ENCODE measurements at regions not wholly inside any gene's neighbourhood (a gene's known extent, or its start where the extent isn't known, plus 50 kb on each side); places are given as distances from the start of the nearest gene placed in this dataset.

DNA sequence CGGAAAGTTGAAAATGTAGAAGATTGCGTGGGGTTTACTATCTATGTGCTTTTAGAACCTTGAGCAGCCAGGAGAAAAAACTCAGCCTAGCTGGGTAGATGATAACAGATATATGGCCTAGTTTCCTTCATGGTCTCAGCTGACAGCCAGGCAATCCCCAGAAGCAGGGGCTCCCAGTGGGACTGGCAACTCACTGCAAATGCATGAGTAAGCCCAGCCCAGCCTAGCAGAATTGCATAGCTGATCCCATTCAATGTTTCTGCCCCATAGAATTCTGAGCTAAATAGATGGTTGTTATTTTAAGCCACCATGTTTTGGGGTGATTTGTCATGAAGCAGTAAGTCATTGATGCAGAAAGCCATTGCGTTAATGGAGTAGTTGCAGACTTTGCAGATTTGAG, 108.5 kb downstream of the ERCC5 start:
- DNase-seq (no peak), ATAC-seq (no peak)
- Mint-ChIP-seq H3K4me1 (peaks cover 0 to 3% (median 0%) of the 10 kb centered on the region in 7 donors), H3K9me3 (peaks cover 0 to 3% (median 0%) of the 10 kb centered on the region in 11 donors), H3K27me3 (peaks cover 2 to 26% (median 10%) of the 10 kb centered on the region in 5 donors), H3K4me3 (no peak overlapping the region), H3K36me3 (no peaks in the 10 kb centered on the region), H3K27ac (no peak overlapping the region)
- Histone ChIP-seq H3K4me1 (ENCODE audit: control insufficient read depth in 2 of 2, insufficient read depth in 2 of 2, low read length in 2 of 2) (no peaks in the 10 kb centered on the region), H3K27ac (ENCODE audit: low read depth, low read length) (no peak overlapping the region), H3K36me3 (ENCODE audit: control insufficient read depth in 2 of 3, insufficient read depth in 3 of 3, low read length in 3 of 3) (no peaks in the 10 kb centered on the region), H3K9me3 (ENCODE audit: control insufficient read depth in 2 of 3, low read length in 3 of 3) (no peaks in the 10 kb centered on the region), H3K27me3 (ENCODE audit: control insufficient read depth in 2 of 2, insufficient read depth in 2 of 2, low read length in 2 of 2) (no peaks in the 10 kb centered on the region), H3K4me3 (ENCODE audit: low read length) (no peak overlapping the region)
- ChIA-PET CTCF (no interaction called here), POLR2A (no interaction called here)
- intact Hi-C loops (cut with micrococcal nuclease), result no loop called here

DNA sequence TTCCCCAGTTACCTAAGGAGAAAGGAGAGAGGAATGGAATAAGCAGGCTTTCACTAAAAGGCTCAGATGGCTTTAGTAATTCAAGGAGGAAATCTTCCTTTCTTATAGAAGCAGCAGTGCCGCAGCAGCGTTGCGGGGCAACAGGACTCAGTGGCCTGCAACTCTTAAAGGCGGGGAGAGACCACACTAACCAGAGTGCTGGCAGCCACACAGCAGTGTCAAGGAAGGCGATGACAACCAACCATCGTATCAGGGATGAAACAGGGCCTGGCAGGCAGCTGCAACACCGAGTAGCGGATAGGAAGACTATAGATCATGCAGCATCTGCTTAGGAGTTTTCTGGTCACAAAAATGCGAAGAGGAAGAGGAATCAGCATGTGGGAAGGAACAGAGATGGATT, 106.0 kb downstream of the ERCC5 start:
- Mint-ChIP-seq H3K36me3 (no peaks in the 10 kb centered on the region), H3K4me3 (no peak overlapping the region), H3K27me3 (peaks cover 2 to 29% (median 16%) of the 10 kb centered on the region in 5 donors), H3K4me1 (peaks cover 0 to 3% (median 0%) of the 10 kb centered on the region in 7 donors), H3K27ac (no peak overlapping the region), H3K9me3 (peaks cover 0 to 3% (median 0%) of the 10 kb centered on the region in 11 donors)
- intact Hi-C loops (cut with micrococcal nuclease), result no loop called here
- Histone ChIP-seq H3K9me3 (ENCODE audit: control insufficient read depth in 2 of 3, low read length in 3 of 3) (no peaks in the 10 kb centered on the region), H3K4me3 (ENCODE audit: low read length) (no peak overlapping the region), H3K27me3 (ENCODE audit: control insufficient read depth in 2 of 2, insufficient read depth in 2 of 2, low read length in 2 of 2) (no peaks in the 10 kb centered on the region), H3K4me1 (ENCODE audit: control insufficient read depth in 2 of 2, insufficient read depth in 2 of 2, low read length in 2 of 2) (no peaks in the 10 kb centered on the region), H3K36me3 (ENCODE audit: control insufficient read depth in 2 of 3, insufficient read depth in 3 of 3, low read length in 3 of 3) (no peaks in the 10 kb centered on the region), H3K27ac (ENCODE audit: low read depth, low read length) (no peak overlapping the region)
- DNase-seq (no peak), ATAC-seq (no peak)
- POLR2A ChIA-PET, result no interaction called here
- CTCF ChIA-PET, result no interaction called here

DNA sequence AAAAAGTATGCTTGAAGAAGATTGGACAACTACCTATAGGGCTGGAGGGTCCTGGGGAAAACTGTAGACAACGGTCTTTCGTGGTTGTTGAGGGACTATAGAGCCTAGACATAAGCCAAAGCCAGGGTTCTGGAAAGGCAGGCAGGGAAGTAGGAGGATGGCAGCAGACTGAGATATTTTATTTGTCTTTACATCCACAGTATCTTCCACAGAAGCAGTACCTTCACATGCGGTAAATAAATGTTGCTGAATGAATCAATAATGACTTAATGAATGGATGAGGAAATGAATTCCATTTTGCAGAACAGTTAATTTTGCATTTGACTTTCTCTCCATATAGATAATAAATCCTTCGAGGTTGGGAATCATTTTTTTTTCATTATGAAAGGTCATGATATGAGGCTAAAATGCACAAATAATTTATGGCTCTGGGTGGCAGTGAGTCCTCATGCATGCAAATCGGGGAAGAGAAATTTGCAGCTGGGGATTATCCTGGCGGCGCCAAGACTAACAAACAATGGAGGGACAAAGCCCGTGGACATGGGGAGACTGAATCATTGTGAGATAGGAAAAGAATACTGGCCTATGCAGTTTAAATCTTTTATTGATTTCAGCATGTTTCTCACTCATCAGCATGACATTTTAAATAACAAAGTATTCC, 102.0 kb downstream of the ERCC5 start:
- Histone ChIP-seq H3K27me3 (ENCODE audit: control insufficient read depth in 2 of 2, insufficient read depth in 2 of 2, low read length in 2 of 2) (no peaks in the 10 kb centered on the region), H3K36me3 (ENCODE audit: control insufficient read depth in 2 of 3, insufficient read depth in 3 of 3, low read length in 3 of 3) (no peaks in the 10 kb centered on the region), H3K4me1 (ENCODE audit: control insufficient read depth in 2 of 2, insufficient read depth in 2 of 2, low read length in 2 of 2) (no peaks in the 10 kb centered on the region), H3K4me3 (ENCODE audit: low read length) (no peak overlapping the region), H3K9me3 (ENCODE audit: control insufficient read depth in 2 of 3, low read length in 3 of 3) (no peaks in the 10 kb centered on the region), H3K27ac (ENCODE audit: low read depth, low read length) (no peak overlapping the region)
- Mint-ChIP-seq H3K36me3 (no peaks in the 10 kb centered on the region), H3K27ac (no peak overlapping the region), H3K4me1 (peaks cover 0 to 1% (median 0%) of the 10 kb centered on the region in 7 donors), H3K4me3 (no peak overlapping the region), H3K27me3 (peaks cover 0 to 35% (median 29%) of the 10 kb centered on the region in 5 donors), H3K9me3 (peaks cover 0 to 6% (median 3%) of the 10 kb centered on the region in 11 donors)
- ChIA-PET POLR2A (no interaction called here), CTCF (no interaction called here)
- DNase-seq, result no peak
- intact Hi-C loops (cut with micrococcal nuclease), result no loop called here
- no peak for ATAC-seq

DNA sequence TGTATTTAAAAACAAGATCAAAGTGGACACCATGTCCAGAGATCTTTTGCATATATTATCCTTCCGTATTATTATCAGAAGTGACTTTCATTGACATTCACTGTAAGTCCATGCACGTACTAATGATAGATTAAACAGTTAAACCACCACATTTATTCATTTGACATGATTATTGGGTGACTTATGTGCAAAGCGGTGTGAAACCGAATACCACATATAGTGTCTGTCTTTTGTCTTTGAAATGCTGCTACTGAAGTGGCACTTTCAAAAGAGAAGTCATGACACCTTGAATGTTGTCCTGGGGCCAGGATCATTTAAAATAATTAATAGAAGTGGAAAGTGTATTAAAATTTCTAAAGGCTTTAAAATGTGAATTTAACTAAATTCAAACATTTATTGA, 100.1 kb downstream of the ERCC5 start:
- no peaks in the 10 kb centered on the region for H3K36me3 Mint-ChIP-seq
- POLR2A ChIA-PET, result no interaction called here
- intact Hi-C loops (cut with micrococcal nuclease), result no loop called here
- H3K27ac ChIP-seq (ENCODE audit: low read depth, low read length), result no peak overlapping the region
- H3K4me3 Mint-ChIP-seq, result no peak overlapping the region
- H3K27ac Mint-ChIP-seq, result no peak overlapping the region
- H3K4me1 Mint-ChIP-seq, result no peaks in the 10 kb centered on the region
- ATAC-seq, result no peak
- H3K9me3 ChIP-seq (ENCODE audit: control insufficient read depth in 2 of 3, low read length in 3 of 3), result no peaks in the 10 kb centered on the region
- no peaks in the 10 kb centered on the region for H3K4me1 ChIP-seq (ENCODE audit: control insufficient read depth in 2 of 2, insufficient read depth in 2 of 2, low read length in 2 of 2)
- no peak for DNase-seq
- no peaks in the 10 kb centered on the region for H3K27me3 ChIP-seq (ENCODE audit: control insufficient read depth in 2 of 2, insufficient read depth in 2 of 2, low read length in 2 of 2)
- no peak overlapping the region for H3K4me3 ChIP-seq (ENCODE audit: low read length)
- no peaks in the 10 kb centered on the region for H3K36me3 ChIP-seq (ENCODE audit: control insufficient read depth in 2 of 3, insufficient read depth in 3 of 3, low read length in 3 of 3)
- CTCF ChIA-PET, result no interaction called here
- H3K27me3 Mint-ChIP-seq, result peaks cover 0 to 38% (median 33%) of the 10 kb centered on the region in 5 donors
- peaks cover 0 to 13% (median 6%) of the 10 kb centered on the region in 11 donors for H3K9me3 Mint-ChIP-seq

DNA sequence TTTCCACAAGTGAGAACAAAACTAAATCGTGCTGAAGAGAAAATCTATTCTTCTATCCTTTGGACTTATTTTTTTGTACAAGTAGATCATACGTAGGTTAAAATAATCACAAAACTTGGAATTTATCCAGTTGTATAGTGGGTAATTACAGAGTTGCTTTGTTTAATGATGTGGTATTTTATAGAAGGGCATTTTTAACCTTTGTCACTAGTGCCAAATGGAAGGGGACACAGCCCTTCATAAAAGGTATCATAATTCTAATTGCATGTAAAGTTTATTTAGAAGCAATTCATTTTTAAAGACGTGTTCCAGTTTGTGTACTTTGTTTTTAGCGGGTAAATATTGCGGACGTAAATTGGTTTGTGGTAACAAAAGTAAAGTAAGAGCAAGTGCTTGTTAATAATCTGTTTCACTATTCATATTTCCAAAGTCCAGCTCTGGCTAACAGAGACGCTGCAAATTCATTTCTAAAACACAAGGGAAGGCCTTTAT, 99.5 kb downstream of the ERCC5 start:
- no peak for DNase-seq
- H3K9me3 ChIP-seq (ENCODE audit: control insufficient read depth in 2 of 3, low read length in 3 of 3), result no peaks in the 10 kb centered on the region
- Mint-ChIP-seq H3K27me3 (peaks cover 0 to 38% (median 36%) of the 10 kb centered on the region in 5 donors), H3K4me3 (no peak overlapping the region), H3K9me3 (peaks cover 0 to 13% (median 6%) of the 10 kb centered on the region in 11 donors), H3K36me3 (no peaks in the 10 kb centered on the region), H3K27ac (no peak overlapping the region), H3K4me1 (no peaks in the 10 kb centered on the region)
- ChIA-PET POLR2A (no interaction called here), CTCF (no interaction called here)
- intact Hi-C loops (cut with micrococcal nuclease), result no loop called here
- no peaks in the 10 kb centered on the region for H3K36me3 ChIP-seq (ENCODE audit: control insufficient read depth in 2 of 3, insufficient read depth in 3 of 3, low read length in 3 of 3)
- no peak overlapping the region for H3K27ac ChIP-seq (ENCODE audit: low read depth, low read length)
- no peak for ATAC-seq
- no peak overlapping the region for H3K4me3 ChIP-seq (ENCODE audit: low read length)
- H3K27me3 ChIP-seq (ENCODE audit: control insufficient read depth in 2 of 2, insufficient read depth in 2 of 2, low read length in 2 of 2), result no peaks in the 10 kb centered on the region
- no peaks in the 10 kb centered on the region for H3K4me1 ChIP-seq (ENCODE audit: control insufficient read depth in 2 of 2, insufficient read depth in 2 of 2, low read length in 2 of 2)

DNA sequence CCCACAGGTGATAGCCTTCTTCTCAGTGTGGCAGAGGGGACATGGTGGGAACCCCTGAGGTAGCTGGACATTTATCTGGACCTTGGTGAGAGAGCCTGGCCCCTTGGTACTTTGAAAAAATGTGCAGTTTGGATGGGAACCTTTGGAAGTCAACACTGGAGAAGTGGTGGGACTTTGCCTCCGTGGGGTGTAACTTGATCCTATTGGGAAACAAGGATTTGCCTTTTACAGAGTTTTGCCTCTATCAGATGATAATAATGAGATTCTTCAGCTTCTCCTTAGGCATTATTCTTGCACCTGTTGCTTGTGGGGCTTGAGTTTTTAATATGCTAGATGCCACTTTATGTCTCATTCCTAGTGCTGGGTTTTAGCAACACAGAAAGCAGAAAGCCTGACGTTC, 99.0 kb downstream of the ERCC5 start:
- Histone ChIP-seq H3K27ac (ENCODE audit: low read depth, low read length) (no peak overlapping the region), H3K9me3 (ENCODE audit: control insufficient read depth in 2 of 3, low read length in 3 of 3) (no peaks in the 10 kb centered on the region), H3K27me3 (ENCODE audit: control insufficient read depth in 2 of 2, insufficient read depth in 2 of 2, low read length in 2 of 2) (no peaks in the 10 kb centered on the region), H3K4me3 (ENCODE audit: low read length) (no peak overlapping the region), H3K36me3 (ENCODE audit: control insufficient read depth in 2 of 3, insufficient read depth in 3 of 3, low read length in 3 of 3) (no peaks in the 10 kb centered on the region), H3K4me1 (ENCODE audit: control insufficient read depth in 2 of 2, insufficient read depth in 2 of 2, low read length in 2 of 2) (no peaks in the 10 kb centered on the region)
- Mint-ChIP-seq H3K4me3 (no peak overlapping the region), H3K27ac (no peak overlapping the region), H3K36me3 (no peaks in the 10 kb centered on the region), H3K27me3 (peaks cover 0 to 42% (median 40%) of the 10 kb centered on the region in 5 donors), H3K9me3 (peaks cover 0 to 17% (median 9%) of the 10 kb centered on the region in 11 donors), H3K4me1 (no peaks in the 10 kb centered on the region)
- DNase-seq (no peak), ATAC-seq (no peak)
- POLR2A ChIA-PET, result no interaction called here
- CTCF ChIA-PET, result no interaction called here
- intact Hi-C loops (cut with micrococcal nuclease), result no loop called here

DNA sequence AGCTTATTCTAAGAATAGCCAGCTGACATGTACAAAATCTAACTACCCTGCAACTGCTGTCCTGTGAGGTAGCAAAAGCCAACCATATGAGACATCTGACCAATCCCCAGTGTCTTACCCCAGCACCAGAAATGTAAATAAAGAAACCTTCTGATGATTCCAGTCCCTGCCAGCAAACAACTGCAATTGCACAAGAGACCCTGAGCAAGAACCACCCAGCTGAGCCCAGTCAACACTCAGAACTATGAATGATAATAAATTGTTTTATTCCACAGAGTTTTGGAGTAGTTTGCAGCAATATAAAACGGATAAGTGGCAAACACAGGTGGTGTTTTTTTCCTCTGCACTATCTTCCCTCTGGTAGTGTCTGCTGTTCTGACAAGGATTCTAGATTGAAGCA, 94.9 kb downstream of the ERCC5 start:
- ChIA-PET CTCF (no interaction called here), POLR2A (no interaction called here)
- Mint-ChIP-seq H3K36me3 (no peaks in the 10 kb centered on the region), H3K4me3 (no peak overlapping the region), H3K27ac (no peak overlapping the region), H3K9me3 (peaks cover 0 to 17% (median 8%) of the 10 kb centered on the region in 11 donors), H3K27me3 (peaks cover 0 to 54% (median 35%) of the 10 kb centered on the region in 5 donors), H3K4me1 (no peaks in the 10 kb centered on the region)
- no peaks in the 10 kb centered on the region for H3K4me1 ChIP-seq (ENCODE audit: control insufficient read depth in 2 of 2, insufficient read depth in 2 of 2, low read length in 2 of 2)
- DNase-seq (no peak), ATAC-seq (no peak)
- H3K4me3 ChIP-seq (ENCODE audit: low read length), result no peak overlapping the region
- intact Hi-C loops (cut with micrococcal nuclease), result no loop called here
- H3K27ac ChIP-seq (ENCODE audit: low read depth, low read length), result no peak overlapping the region
- H3K9me3 ChIP-seq (ENCODE audit: control insufficient read depth in 2 of 3, low read length in 3 of 3), result no peaks in the 10 kb centered on the region
- H3K27me3 ChIP-seq (ENCODE audit: control insufficient read depth in 2 of 2, insufficient read depth in 2 of 2, low read length in 2 of 2), result no peaks in the 10 kb centered on the region
- H3K36me3 ChIP-seq (ENCODE audit: control insufficient read depth in 2 of 3, insufficient read depth in 3 of 3, low read length in 3 of 3), result no peaks in the 10 kb centered on the region
